Lower leg skin (tissue), 3 donors: ENCODE measurements at regions not wholly inside any gene's neighbourhood (a gene's known extent, or its start where the extent isn't known, plus 50 kb on each side); places are given as distances from the start of the nearest gene placed in this dataset.

Experiments
- CTCF ChIP-seq, 3 donors: fragments of 450-650 bp; IDR thresholded peaks; one replicate each; pipeline ENCODE4 v1.5.1; 2016; ENCODE audit warnings: antibody characterized with exemption in 3 of 3, mild to moderate bottlenecking in 3 of 3, moderate library complexity in 2 of 3
- POLR2A ChIP-seq, 2 donors: fragments of 450-650 bp; IDR thresholded peaks; one replicate each; pipeline ENCODE4 v1.6.1; 2016 to 2017; ENCODE audit warnings: antibody characterized with exemption in 2 of 2, mild to moderate bottlenecking in 1 of 2, moderate library complexity in 1 of 2

GRCh38 chr14:97554597-97554996 lies 757.4 kb downstream of the VRK1 start:
- TF ChIP-seq CTCF (IDR thresholded peaks at IDR 0.05) (no peak), POLR2A (IDR thresholded peaks at IDR 0.05) (no peak)
